Coronary artery (tissue), 2 donors: ENCODE measurements at regions not wholly inside any gene's neighbourhood (a gene's known extent, or its start where the extent isn't known, plus 50 kb on each side); places are given as distances from the start of the nearest gene placed in this dataset.
A peak's percentile ranks its signal among the peaks of the same experiment; 100 is the strongest.

Source experiments
- DNase-seq: peaks from one replicate; pipeline ENCODE4 v3.0.0-alpha.2; 2017; ENCODE audit warnings: low spot score
- H3K27ac ChIP-seq, 2 donors: fragments of 200-600 bp; sonication (generic); one replicate each; pipeline ENCODE4 v1.5.1; 2016 to 2019
- H3K4me3 ChIP-seq: fragments of 200-600 bp; sonication (generic); 2 replicates; pipeline ENCODE4 v1.5.1; 2016; ENCODE audit warnings: mild to moderate bottlenecking, moderate library complexity
- CTCF ChIP-seq: fragments of 200-600 bp; sonication (generic); IDR thresholded peaks from one replicate; pipeline ENCODE4 v1.5.1; 2019; ENCODE audit warnings: antibody characterized with exemption

DNA sequence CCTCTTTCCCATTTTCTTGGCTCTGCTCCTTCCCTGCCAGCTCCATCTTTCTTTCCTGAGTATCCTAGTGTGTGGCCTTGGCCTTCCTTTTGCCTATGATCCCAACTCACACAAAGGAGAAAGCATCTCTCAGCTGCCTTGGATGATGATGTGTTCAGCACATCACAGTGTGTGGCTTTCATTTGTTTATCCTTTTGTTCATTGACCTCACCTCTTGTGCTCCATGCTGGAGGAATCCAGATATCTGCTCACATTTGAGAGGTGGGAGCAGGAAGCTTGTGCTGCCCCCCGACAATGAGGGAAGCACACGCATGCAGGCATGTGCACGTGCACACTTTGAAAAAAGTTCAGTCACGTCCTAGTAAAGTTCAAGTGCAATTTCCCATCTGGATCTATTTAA, 131.0 kb downstream of the SMIM20 start:
- Histone ChIP-seq H3K4me3 (no peak overlapping the region), H3K27ac (no peak overlapping the region)
- no peak for DNase-seq
- TF ChIP-seq CTCF: no peak

- Histone ChIP-seq H3K4me3 (no peak overlapping the region), H3K27ac (peak overlapping the region; percentile 8 to 86)
- no peak for DNase-seq
- no peak for TF ChIP-seq CTCF
Measured at GRCh38 chr4:26047795-26048194, 133.8 kb downstream of the SMIM20 start.

DNA sequence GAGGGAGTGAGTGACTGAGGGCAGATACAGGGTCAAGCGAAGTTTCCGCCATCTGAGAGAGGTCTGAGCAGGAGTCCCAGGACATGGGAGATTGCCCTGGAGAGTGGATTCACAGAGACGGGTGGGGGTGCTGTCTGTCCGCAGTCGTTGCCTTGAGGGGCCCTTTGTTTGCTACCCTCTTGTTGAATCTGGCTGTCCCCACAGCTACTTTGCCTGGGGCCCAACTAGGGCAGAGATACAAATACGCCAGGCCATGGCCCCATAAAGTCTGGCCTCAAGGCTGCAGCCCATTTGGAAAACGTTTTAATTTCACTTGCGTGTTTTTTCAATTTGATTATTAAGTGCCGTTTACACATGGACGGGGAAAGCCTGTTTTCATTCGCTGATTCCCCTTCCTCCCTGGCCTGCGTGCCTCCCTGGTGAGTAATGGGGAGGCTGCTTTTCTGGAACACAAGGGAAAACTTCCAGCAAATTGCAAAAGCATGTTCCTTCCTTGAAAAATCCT, 134.4 kb downstream of the SMIM20 start:
- peak overlapping the region; percentile 9 for H3K4me3 ChIP-seq
- no peak for DNase-seq
- no peak for TF ChIP-seq CTCF
- peak overlapping the region; percentile 8 to 86 for H3K27ac ChIP-seq

DNA sequence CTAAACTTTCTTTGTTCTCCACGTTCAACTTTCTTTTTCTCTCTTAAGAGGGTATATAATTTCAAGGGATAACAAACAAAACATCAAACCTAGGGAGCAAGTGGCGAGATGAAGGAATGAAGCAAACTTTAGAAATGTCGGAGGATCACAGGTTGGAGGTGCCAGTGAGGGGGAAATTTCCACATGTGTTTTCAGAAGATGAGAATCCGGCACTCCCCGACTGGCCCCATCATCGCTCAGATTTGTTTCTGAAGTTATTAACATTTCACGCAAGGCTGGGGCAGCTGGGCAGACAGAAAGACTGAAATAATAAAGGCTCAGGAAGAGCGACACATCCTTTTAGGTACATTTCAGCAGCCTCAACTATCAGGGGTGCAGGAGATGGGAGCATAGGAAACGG, 134.9 kb downstream of the SMIM20 start:
- Histone ChIP-seq H3K4me3 (no peak overlapping the region), H3K27ac (peak overlapping the region; percentile 48 to 86)
- no peak for DNase-seq
- TF ChIP-seq CTCF: no peak

- TF ChIP-seq CTCF: no peak
- Histone ChIP-seq H3K27ac (peak overlapping the region; percentile 48 to 86), H3K4me3 (no peak overlapping the region)
- DNase-seq: no peak
Measured at GRCh38 chr4:26049447-26049846, 135.4 kb downstream of the SMIM20 start.

DNA sequence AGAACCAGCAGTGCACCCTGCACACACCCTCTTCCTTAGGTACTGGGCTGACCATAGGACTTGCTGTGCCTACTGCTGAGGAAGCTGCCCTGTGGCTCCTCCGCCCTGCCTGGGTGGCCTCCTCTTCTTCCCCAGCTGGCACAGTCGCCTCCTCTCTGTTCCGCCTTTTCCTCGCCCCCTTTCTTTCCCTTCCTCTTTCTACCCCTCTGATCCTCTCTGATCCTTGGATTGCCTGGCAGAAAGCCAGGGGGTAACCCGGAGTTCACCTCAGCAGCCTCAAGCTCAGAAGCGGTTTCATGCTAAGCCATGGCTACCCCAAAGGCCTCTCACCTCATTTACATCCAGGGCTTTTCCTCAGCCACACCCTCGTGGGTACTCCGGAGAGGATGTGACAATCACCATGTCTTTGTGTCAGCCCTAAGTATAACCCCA, 136.2 kb downstream of the SMIM20 start:
- DNase-seq: no peak
- H3K4me3 ChIP-seq: no peak overlapping the region
- peak overlapping the region; percentile 48 to 86 for H3K27ac ChIP-seq
- TF ChIP-seq CTCF: no peak

- Histone ChIP-seq H3K27ac (no peak overlapping the region), H3K4me3 (no peak overlapping the region)
- no peak for DNase-seq
- TF ChIP-seq CTCF: no peak
Measured at GRCh38 chr4:26050671-26051070, 136.7 kb downstream of the SMIM20 start.
